HG02763 (cell line): ENCODE measurements at regions not wholly inside any gene's neighbourhood (a gene's known extent, or its start where the extent isn't known, plus 50 kb on each side); places are given as distances from the start of the nearest gene placed in this dataset.

Source experiments
- ATAC-seq: cut with Tn5 transposase; IDR thresholded peaks from one replicate; pipeline ENCODE4 v1.9.1; 2021; ENCODE audit warnings: mild to moderate bottlenecking, moderate library complexity; ENCODE audit not compliant: unreplicated experiment

DNA sequence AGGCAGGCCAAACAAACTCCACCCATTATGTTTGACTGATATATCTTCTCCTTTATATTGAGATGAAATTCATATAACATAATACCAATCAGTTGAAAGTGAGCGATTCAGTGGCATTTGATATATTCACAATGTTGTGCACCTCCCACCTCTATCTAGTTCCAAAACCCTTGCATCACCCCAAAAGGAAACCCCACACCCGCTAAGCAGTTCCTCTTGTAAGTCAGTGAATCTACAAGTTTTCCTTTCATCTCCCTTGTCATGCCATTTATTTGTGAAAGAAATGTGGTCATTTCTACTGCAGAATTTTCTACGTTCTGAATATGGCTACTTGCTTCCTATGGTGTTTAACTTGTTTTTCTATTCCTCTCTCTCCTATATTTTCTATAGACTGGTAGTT lies 99.4 kb upstream of the PTPN3 start:
- no peak for ATAC-seq

DNA sequence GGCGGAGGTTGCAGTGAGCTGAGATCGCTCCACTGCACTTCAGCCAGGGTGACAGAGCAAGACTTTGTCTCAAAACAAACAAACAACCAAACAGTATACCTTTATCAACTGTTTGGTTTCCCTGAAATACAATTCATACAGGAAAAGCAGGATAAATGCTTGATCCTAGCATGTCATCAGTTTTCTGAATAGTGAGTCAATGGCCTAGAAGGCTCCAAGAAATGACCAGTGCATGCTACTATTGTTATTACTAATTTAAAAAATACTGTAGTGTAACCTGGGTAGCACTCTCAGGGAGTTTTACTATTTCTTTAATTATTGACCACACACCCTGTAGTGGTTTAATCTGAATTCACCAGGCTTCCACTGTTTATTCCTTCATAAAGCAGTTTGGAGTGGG lies 101.0 kb upstream of the PTPN3 start:
- ATAC-seq, result no peak

DNA sequence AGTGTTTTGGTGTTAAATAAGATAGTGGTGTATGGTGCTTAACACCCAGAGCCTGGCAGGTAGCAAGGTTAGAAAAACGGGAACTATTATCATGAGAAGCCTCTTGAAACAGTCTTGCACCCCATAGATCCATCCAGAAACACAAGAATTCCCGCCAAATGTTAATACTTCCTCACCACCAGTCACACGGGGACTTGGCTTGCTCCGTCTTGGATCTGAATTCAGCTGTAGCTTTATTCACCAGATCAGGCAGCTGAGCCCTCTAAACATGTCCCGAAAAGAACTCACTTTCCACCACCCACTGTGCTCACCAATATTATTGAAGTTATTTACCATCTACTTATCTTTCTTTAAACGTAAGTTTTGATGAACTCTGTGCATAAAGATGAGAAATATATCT lies 101.6 kb upstream of the PTPN3 start:
- no peak for ATAC-seq

DNA sequence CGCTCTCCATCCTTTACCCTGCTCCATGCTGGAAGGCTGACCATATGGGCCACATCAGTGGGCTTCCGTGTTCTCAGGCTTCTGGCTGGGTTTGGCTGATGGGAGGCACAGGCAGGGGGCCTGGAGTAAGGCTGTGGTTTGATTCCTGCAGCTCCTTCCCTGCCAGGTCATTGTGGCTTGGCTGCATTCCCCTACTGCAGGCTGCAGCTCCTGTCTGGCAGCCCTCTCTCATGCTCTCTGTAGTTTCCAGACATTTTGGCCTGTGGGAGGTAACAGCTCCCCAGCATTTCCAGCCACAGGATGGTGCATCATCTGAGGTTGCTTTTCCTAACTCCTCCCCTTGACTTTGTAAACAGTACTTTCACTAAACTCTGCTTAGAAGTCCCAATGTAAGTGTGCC lies 102.0 kb upstream of the PTPN3 start:
- ATAC-seq, result no peak

DNA sequence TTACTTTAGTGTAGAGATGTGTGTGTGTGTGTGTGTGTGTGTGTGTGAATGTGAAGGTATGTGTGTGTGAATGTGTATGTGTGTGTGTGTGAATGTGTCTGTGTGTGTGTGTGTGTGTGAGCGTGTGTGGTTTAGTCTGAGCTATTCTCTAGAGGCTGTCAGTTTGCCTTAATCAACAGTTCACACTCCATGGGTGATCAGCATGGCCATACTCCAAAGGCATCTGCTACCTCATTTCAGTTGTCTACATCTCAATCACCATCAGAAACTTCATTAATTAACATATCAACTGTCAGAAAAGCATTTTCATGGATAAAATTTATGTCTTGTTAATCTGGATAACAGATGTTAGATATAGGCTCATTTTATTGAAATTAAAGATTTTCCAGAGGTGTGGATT lies 103.1 kb upstream of the PTPN3 start:
- ATAC-seq, result no peak

DNA sequence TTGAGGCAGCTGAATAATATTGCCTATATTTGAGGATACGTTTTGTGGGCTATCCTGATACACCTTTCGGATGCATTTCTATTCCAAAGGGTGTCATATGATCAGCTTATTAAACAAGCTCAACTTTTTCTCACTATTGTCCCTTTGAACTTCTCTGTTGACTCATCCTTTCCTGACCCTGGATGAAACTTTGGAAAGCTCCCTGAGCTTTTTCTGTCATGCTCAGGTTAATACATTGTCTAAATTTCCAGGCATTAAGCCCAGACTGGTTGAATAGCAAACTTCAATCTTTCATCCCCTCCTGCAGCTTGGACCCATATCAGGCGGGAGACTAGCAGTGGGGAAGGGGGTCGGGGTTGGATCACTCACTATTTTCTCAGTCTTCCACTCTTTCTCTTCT lies 104.9 kb upstream of the PTPN3 start:
- no peak for ATAC-seq

DNA sequence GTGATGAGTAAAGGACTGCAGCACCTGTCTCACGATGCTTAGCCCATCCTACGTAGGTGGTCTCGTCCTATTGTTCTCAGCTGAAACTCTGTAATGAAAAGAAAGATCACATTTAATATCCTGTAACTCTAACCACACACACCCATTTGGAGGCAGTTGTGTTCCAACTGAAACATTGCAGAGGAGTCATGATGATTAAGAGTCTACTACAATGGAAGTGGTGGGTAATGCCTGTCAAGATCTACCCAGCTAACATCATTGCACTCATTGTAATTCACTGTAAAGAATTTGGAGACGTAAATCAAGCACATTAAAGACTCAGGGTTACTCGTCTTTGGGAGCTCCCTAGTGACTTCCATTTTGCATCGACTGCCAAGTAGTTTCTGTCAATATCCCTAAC lies 106.0 kb upstream of the PTPN3 start:
- ATAC-seq, result no peak

DNA sequence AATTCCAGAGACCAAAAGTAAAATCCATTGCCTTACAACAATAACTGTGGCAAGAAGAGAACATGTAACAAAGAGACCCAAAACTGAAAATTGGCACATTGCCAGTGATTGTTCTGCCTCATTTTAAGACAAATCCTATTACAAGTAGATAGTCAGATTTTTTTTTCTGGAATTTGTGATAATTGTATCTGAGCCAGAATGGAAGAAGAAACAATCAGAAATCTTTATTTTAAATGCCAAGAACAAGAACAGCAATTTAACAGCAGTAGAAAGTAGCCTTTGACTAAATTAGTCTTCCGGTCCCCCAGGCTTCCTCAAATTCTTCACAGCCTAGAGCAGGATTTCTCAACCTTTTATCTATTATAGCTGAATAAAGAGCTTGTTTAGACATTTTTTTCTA lies 106.7 kb upstream of the PTPN3 start:
- no peak for ATAC-seq

DNA sequence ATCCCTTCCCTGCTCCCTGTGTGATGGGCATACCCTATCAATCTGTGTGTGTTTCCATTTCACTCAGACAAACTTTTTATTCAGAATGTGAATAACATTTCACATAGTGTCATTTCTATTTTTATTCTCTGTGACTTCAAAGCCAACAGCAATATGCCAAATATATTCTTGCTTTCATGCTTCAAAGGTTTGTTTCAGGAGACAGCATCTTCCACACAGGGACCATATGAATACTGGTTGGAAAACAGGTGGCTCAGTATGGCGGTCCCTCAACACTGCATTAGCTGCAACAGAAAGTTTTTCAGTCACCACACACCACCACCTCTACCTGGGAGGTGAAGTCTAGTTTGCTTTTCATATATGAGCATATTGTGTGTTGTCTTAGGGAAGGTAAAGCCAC lies 111.0 kb upstream of the PTPN3 start:
- no peak for ATAC-seq

DNA sequence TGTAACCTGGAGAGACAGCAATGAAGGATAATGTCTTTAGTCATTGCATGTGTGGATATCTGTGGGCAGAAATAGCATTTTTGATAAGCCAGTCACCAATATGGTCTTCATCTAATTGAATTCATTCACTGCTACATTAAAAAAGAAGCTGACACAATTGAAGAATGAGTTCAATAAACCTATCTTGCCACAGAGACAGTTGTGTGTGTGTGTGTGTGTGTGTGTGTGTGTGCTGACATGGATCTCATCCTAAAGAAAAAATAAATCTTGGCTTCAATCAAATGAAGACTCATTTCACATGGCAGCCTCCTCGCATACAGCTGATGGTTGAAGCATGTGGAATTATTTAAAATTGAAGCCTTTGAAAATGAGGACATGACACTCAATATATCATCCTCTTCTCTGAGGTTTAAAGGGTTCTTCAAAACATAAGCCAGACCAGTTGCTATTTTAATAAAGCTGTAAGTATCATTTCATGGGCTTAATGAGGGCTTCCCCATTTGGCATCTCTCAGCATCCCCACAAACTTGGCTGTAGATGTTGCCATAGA lies 118.5 kb upstream of the PTPN3 start:
- ATAC-seq, result no peak

DNA sequence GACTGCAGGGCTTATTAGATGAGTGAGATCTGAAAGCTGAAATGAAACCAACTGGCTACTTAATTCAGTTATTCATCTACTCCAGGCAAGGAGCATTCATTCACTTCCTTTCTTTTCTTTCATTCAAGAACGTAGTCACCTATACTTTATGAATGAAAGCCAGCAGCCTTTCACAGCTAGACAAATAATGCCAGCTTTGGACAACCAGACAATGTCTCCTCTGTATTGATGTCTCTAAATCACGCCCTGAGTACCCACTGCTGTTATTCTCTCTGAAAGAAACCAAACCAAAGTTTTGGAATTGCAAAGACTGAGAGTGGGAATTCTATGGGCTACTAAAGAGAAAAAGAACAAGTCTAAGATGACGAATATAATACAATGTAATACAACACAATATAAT lies 121.2 kb upstream of the PTPN3 start:
- ATAC-seq, result no peak

DNA sequence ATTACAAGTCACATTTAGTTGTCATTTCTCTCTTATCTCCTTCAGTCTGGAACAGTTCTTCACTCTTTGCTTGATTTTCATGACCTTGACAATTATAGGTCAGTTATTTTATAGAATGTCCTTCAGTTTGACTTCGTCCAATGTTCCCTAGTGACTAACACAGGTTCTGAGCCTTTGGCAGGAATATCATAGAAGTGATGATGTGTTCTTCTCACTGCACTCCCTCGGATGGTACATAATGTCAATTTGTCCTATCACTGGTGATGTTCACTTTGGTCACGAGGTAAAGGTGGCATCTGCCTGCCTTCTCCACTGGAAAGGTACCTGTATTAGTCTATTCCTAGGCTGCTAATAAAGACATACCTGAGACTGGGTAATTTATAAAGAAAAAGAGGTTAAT lies 126.0 kb upstream of the PTPN3 start:
- no peak for ATAC-seq

DNA sequence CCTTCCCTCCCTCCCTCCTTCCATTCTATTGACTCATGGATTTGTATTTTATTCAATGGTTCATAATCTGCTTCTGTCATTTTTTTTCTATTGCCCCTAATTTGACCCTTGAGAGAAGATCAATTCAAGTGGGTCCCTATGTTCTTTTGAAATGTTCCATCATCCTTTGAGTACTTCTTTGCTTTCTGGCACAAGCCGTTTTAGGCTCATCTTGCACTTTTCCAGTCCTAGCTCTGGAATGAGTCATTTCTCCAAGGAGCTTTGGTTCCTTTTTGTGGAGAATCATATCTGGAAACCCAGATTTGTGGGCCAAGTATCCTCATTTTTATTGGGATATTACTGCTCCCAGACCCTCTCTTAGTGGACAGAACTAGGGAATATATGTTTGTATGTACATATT lies 126.8 kb upstream of the PTPN3 start:
- no peak for ATAC-seq

DNA sequence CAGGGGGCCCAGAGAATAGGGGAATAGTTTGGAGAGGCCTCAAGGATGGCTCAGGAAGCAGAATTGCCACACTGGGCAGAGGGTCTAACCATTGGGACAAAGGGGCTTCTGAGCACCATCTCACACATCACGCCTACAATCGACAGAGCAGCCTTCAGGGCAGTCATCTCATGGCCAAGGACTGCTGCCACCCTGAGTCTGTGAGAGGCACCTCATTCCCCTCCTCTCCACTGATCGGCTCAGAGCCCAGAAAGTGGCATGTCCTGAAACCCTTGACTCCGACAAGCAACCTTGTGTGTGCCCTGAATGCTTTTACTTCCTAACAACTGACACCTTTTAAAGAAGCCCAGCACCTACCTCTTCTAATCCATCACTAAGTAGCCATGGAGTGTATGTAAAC lies 128.9 kb upstream of the PTPN3 start:
- ATAC-seq, result no peak

DNA sequence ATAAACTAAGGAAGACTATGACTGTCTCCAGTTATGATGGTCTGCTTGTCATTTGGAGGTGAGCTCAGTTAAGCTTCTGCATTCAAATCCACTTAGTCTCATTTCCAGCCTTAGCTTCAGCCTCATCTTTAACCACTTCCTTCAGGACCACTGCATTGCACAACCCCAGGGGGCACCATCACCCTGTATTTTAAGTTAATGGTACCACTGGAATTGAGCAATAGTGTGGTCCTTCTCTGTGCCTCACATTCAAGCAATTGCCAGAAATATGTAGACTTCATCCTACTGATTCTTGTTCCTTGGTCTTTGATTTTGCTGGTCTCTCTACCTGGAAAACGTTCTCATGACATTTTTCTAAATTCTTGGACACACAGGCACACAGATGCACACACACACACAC lies 131.5 kb upstream of the PTPN3 start:
- ATAC-seq, result no peak

DNA sequence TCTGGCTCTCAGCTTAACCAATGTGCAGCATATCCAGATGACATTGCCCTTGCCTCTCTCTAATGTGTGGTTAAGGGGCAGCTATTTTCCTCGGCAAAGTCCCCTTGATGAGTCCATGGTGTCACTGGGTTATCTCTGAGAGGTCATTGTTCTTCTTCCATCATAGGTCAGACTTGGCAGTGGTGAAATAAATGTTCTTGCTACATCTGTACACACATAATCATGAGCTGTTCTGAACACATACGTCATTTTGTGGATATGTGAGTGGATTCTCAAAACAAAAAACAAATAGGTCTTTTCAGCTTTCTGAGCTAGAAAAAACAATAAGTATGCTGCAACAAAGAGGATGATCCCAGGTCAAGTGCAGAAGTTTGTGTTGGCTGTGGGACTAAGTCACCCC lies 134.7 kb upstream of the PTPN3 start:
- ATAC-seq, result no peak

DNA sequence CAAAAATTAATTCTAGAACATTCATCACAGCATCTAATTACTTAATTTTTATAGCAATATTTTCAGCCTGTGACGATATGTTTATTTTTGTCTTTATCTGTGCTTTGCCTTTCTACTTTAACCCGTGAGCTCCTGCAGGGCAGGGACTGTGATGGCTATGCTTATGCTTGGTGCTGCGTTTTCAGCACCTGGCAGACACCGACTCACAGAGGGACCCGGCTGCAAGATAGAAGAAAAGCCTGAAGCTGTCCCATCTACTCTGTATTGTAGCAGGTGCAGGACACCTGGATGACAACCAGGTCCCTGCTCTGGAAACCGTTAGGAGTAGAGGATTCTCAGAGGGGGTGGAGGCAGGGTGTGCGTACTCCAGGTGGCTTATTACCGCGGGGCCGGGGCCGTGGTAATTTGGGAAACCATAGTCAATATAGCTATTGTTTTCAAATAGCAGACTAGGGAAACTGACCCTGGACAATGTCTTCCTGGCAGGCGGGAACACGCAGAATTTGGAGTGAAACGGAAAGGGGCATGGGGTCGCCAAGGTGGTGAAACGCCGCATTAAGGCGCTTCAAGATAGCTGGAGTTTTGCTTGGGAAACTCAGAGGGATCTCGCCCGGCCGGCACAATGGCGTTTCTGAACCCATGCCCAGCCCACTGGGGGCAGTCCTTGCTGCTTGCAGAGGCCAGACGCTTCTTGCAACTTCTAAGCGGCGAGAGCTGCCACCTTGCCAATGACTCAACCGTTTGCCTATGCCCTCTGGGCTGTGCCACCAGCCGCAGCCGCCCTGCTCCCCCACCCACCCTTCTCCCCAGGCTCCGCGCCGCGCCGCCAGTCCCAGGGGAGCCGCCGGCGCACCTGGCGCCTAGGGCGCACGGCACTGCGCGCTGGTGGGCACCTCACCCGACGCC lies 140.1 kb upstream of the PALM2AKAP2 start:
- ATAC-seq, result no peak

DNA sequence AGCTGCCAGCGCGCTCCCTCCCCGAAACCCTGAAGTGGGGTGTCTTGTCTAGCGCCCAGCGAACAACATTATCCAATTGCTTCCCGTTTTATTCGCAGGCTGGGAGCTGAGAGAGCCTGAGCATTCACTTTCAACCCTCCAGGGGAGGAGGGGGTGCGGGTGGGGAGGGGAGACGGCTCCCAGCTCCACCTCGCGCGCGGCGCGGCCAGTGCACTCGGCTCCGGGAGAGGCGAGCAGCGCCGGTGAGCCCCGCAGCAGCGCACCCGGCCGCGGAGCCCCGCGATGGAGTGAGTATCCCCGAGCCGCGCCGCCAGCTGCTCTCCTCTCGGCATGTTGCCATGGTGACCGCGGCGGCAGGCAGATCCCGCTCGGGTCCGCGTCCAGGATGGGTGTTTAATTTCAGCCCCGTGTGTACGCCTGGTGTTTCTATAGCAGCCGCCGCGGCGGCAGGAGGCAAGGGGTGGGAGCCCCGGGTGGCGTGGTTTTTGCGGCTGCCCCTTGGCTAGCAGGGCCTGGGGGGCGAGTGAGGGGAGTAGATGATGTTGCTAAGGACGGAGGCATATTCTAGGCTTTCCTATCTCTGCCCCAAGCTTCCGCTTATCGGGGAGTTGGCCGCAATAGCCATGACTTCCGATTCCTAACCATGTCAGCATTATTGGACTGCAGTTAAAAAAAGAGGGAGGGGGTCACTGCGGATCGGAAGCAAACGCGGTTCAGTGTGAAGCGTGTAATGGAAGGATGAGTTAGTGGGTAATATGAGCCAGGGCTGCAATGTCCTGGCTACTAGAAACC lies 139.2 kb upstream of the PALM2AKAP2 start:
- no peak for ATAC-seq

DNA sequence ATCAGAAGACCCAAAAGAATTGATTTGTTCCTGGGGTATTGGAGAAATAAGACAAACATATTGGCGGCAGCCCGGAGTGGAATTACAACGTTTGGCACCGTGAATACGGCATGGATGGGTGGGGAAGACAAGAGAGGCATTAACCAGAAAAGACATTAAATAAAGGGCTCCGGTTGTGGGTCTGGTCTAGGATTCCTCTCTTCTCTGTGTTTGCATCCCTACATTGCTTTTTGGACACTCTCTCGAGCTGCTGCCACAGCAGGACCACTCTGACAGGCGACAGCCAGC lies 138.7 kb upstream of the PALM2AKAP2 start:
- ATAC-seq, result no peak

DNA sequence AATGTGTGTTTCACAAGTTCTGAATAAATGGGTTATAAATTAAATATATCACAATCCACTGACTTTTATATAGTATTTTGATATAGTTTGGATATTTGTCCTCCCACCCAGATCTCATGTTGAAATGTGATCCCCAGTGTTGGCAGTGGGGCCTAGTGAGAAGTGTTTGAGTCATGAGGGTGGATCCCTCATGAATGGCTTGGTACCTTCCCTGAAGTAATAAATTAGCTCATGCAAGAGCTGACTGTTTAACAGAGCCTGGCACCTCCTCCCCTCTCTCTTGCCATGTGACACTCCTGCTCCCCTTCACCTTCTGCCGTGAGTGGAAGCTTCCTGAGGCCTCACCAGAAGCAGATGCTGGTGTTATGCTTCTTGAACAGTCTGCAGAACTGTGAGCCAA lies 127.9 kb upstream of the PALM2AKAP2 start:
- no peak for ATAC-seq

DNA sequence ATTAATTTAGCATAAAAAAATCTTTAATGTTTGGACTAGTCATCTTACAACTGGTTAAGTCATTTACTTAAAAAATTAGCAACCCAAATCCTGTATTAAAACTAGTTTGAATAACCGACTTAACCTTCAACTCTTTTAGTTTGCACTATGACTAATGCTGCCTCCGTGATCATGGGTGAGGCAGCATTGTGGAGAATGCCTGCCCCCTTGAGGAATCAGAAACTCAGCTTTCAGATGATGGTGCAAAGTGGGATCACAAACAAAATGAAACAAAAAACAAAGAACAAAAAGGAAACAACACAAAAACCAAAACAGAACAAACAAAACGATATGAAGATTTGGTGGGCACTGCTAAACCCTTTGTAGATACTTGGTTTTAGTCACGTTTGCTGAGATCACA lies 127.0 kb upstream of the PALM2AKAP2 start:
- no peak for ATAC-seq

DNA sequence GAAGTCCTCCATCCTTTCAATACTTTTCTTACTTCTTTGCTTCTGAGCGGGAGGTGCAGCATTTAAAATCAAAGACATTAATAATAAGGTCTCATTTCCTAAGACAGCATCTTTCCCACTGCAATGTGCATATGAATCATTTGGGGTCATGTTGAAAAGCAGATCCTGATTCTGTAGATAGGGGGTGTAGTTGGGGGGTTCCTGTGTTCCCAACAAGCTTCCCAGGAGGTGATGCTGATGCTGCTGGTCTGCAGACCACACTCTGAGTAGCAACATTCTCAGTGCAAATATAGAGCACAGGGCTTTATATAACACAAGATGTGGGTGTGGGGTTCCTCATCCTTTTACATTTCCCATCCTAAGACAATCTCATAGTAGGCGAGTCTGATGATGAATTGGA lies 126.5 kb upstream of the PALM2AKAP2 start:
- ATAC-seq, result no peak
